GM18499 (cell line): ENCODE measurements at regions not wholly inside any gene's neighbourhood (a gene's known extent, or its start where the extent isn't known, plus 50 kb on each side); places are given as distances from the start of the nearest gene placed in this dataset.
"Not testable (repeated sequence)": the region's sequence is repeated elsewhere in the genome, so short reads cannot be mapped to it uniquely, and the experiment has no call there.

Experiments
- ATAC-seq: cut with Tn5 transposase; IDR thresholded peaks from one replicate; pipeline ENCODE4 v1.9.1; 2021; ENCODE audit warnings: moderate number of reproducible peaks; ENCODE audit not compliant: insufficient read depth, unreplicated experiment

GRCh38 chrX:40383360-40383759 lies 197.4 kb upstream of the ATP6AP2 start:
- no peak for ATAC-seq

GRCh38 chrX:40380655-40381488 lies 199.9 kb upstream of the ATP6AP2 start:
- ATAC-seq: no peak

GRCh38 chrX:40377684-40378083 lies 203.1 kb upstream of the ATP6AP2 start:
- no peak for ATAC-seq

GRCh38 chrX:40374486-40374885 lies 206.3 kb upstream of the ATP6AP2 start:
- ATAC-seq: no peak

GRCh38 chrX:40373641-40374040 lies 207.1 kb upstream of the ATP6AP2 start:
- ATAC-seq: no peak

- no peak for ATAC-seq
Observed at GRCh38 chrX:40373025-40373424, 207.7 kb upstream of the ATP6AP2 start.

- ATAC-seq: no peak
Observed at GRCh38 chrX:40371376-40371775, 209.4 kb upstream of the ATP6AP2 start.

GRCh38 chrX:40368611-40369061 lies 212.1 kb upstream of the ATP6AP2 start:
- ATAC-seq: no peak

GRCh38 chrX:40366661-40367060 lies 214.1 kb upstream of the ATP6AP2 start:
- ATAC-seq: no peak

- ATAC-seq: not testable (repeated sequence)
Observed at GRCh38 chrX:40362291-40362690, 218.5 kb upstream of the ATP6AP2 start.

GRCh38 chrX:40360557-40360956 lies 220.2 kb upstream of the ATP6AP2 start:
- no peak for ATAC-seq

GRCh38 chrX:40359593-40359992 lies 221.2 kb upstream of the ATP6AP2 start:
- no peak for ATAC-seq

GRCh38 chrX:40358994-40359393 lies 221.8 kb upstream of the ATP6AP2 start:
- ATAC-seq: no peak

GRCh38 chrX:40349251-40349650 lies 231.5 kb upstream of the ATP6AP2 start:
- ATAC-seq: no peak

- ATAC-seq: no peak
Observed at GRCh38 chrX:40346379-40346778, 234.4 kb upstream of the ATP6AP2 start.

- no peak for ATAC-seq
Observed at GRCh38 chrX:40343319-40343718, 237.5 kb upstream of the ATP6AP2 start.

GRCh38 chrX:40340116-40340515 lies 240.7 kb upstream of the ATP6AP2 start:
- ATAC-seq: no peak

- no peak for ATAC-seq
Observed at GRCh38 chrX:40333344-40333743, 235.6 kb upstream of the BCOR start.

GRCh38 chrX:40331762-40332161 lies 234.0 kb upstream of the BCOR start:
- no peak for ATAC-seq

GRCh38 chrX:40331353-40331752 lies 233.6 kb upstream of the BCOR start:
- ATAC-seq: no peak

- no peak for ATAC-seq
Observed at GRCh38 chrX:40329616-40330015, 231.9 kb upstream of the BCOR start.

GRCh38 chrX:40327085-40327484 lies 229.3 kb upstream of the BCOR start:
- ATAC-seq: no peak
